ENCODE measurements at regions not wholly inside any gene's neighbourhood (a gene's known extent, or its start where the extent isn't known, plus 50 kb on each side); places are given as distances from the start of the nearest gene placed in this dataset.
"Not testable (repeated sequence)": the region's sequence is repeated elsewhere in the genome, so short reads cannot be mapped to it uniquely, and the experiment has no call there.

GRCh38 chr6:94163877-94164276 is 744.5 kb upstream of the EPHA7 start:
- Histone ChIP-seq H3K9me3 (ENCODE audit: control insufficient read depth in 4 of 4, insufficient read depth in 3 of 4, low read length in 3 of 4) (peaks cover 0 to 6% (median 4%) of the 10 kb centered on the region in 4 donors), H3K9ac (ENCODE audit: insufficient read depth in 1 of 2, low read length in 2 of 2) (no peak overlapping the region), H3K27ac (ENCODE audit: low read depth in 1 of 2, low read length in 1 of 2) (no peak overlapping the region), H3K27me3 (ENCODE audit: control insufficient read depth in 3 of 3, insufficient read depth in 3 of 3, low read length in 2 of 3) (no peaks in the 10 kb centered on the region), H3K36me3 (ENCODE audit: control insufficient read depth in 4 of 4, insufficient read depth in 4 of 4, low read length in 4 of 4) (no peaks in the 10 kb centered on the region), H3K4me1 (ENCODE audit: control insufficient read depth in 5 of 5, insufficient read depth in 5 of 5, low read length in 5 of 5) (no peaks in the 10 kb centered on the region), H3K4me3 (no peak overlapping the region)
- WGBS, 2 donors, result 88 to 92% methylated on average over 1 of the region's 1 CpG
- TF ChIP-seq CTCF (IDR thresholded peaks at IDR 0.05; ENCODE audit: control extremely low read depth, extremely low read depth), result no peak
- ATAC-seq (ENCODE audit: insufficient read depth, low FRiP score) (no peak), DNase-seq (no peak)

- no peaks in the 10 kb centered on the region for H3K36me3 ChIP-seq (ENCODE audit: control insufficient read depth in 4 of 4, insufficient read depth in 4 of 4, low read length in 4 of 4)
- ATAC-seq (ENCODE audit: insufficient read depth, low FRiP score) (no peak), DNase-seq (no peak)
- H3K27ac ChIP-seq (ENCODE audit: low read depth in 1 of 2, low read length in 1 of 2), result no peak overlapping the region
- no peaks in the 10 kb centered on the region for H3K27me3 ChIP-seq (ENCODE audit: control insufficient read depth in 3 of 3, insufficient read depth in 3 of 3, low read length in 2 of 3)
- H3K4me1 ChIP-seq (ENCODE audit: control insufficient read depth in 5 of 5, insufficient read depth in 5 of 5, low read length in 5 of 5), result no peaks in the 10 kb centered on the region
- no peak for TF ChIP-seq CTCF (IDR thresholded peaks at IDR 0.05; ENCODE audit: control extremely low read depth, extremely low read depth)
- no peak overlapping the region for H3K9ac ChIP-seq (ENCODE audit: insufficient read depth in 1 of 2, low read length in 2 of 2)
- H3K9me3 ChIP-seq (ENCODE audit: control insufficient read depth in 4 of 4, insufficient read depth in 3 of 4, low read length in 3 of 4), result no peaks in the 10 kb centered on the region
- H3K4me3 ChIP-seq, result no peak overlapping the region
- WGBS, 2 donors, result 88 to 95% methylated on average over 2 of the region's 2 CpGs
Measured at GRCh38 chr6:94150886-94151285, 731.5 kb upstream of the EPHA7 start.

- no peak for TF ChIP-seq CTCF (IDR thresholded peaks at IDR 0.05; ENCODE audit: control extremely low read depth, extremely low read depth)
- DNase-seq (no peak), ATAC-seq (ENCODE audit: insufficient read depth, low FRiP score) (no peak)
- Histone ChIP-seq H3K4me1 (ENCODE audit: control insufficient read depth in 5 of 5, insufficient read depth in 5 of 5, low read length in 5 of 5) (no peaks in the 10 kb centered on the region), H3K27me3 (ENCODE audit: control insufficient read depth in 3 of 3, insufficient read depth in 3 of 3, low read length in 2 of 3) (no peaks in the 10 kb centered on the region), H3K27ac (ENCODE audit: low read depth in 1 of 2, low read length in 1 of 2) (no peak overlapping the region), H3K36me3 (ENCODE audit: control insufficient read depth in 4 of 4, insufficient read depth in 4 of 4, low read length in 4 of 4) (no peaks in the 10 kb centered on the region), H3K9me3 (ENCODE audit: control insufficient read depth in 4 of 4, insufficient read depth in 3 of 4, low read length in 3 of 4) (no peaks in the 10 kb centered on the region), H3K9ac (ENCODE audit: insufficient read depth in 1 of 2, low read length in 2 of 2) (no peak overlapping the region), H3K4me3 (no peak overlapping the region)
Measured at GRCh38 chr6:94144807-94145206, 725.4 kb upstream of the EPHA7 start.

- not testable (repeated sequence) for H3K27me3 ChIP-seq (ENCODE audit: control insufficient read depth in 3 of 3, insufficient read depth in 3 of 3, low read length in 2 of 3); H3K4me1 ChIP-seq (ENCODE audit: control insufficient read depth in 5 of 5, insufficient read depth in 5 of 5, low read length in 5 of 5); H3K27ac ChIP-seq (ENCODE audit: low read depth in 1 of 2, low read length in 1 of 2); H3K9ac ChIP-seq (ENCODE audit: insufficient read depth in 1 of 2, low read length in 2 of 2); ATAC-seq (ENCODE audit: insufficient read depth, low FRiP score); H3K9me3 ChIP-seq (ENCODE audit: control insufficient read depth in 4 of 4, insufficient read depth in 3 of 4, low read length in 3 of 4); H3K36me3 ChIP-seq (ENCODE audit: control insufficient read depth in 4 of 4, insufficient read depth in 4 of 4, low read length in 4 of 4); DNase-seq; H3K4me3 ChIP-seq
- WGBS, 2 donors, result 89 to 90% methylated on average over 11 of the region's 11 CpGs
Measured at GRCh38 chr6:94137178-94137577, 717.8 kb upstream of the EPHA7 start.
